Endothelial cell of umbilical vein (primary cell): ENCODE measurements at regions not wholly inside any gene's neighbourhood (a gene's known extent, or its start where the extent isn't known, plus 50 kb on each side); places are given as distances from the start of the nearest gene placed in this dataset.

Experiments
- BruUV-seq: library from RNA; stranded (reverse); fragments of 400-500 nt; replicated peaks from 2 replicates; lab custom pipeline; 2021; lab: Mats Ljungman, UMichigan
- CTCF ChIA-PET: fragments of 300-600, 350-600 bp; sonication (Branson Sonifier 250); formaldehyde crosslinking; loops from one replicate; lab custom pipeline; 2021; ENCODE audit warnings: antibody characterized with exemption, inconsistent platforms; lab: Charles Lee
- POLR2A ChIA-PET: fragments of 300-600, 350-600 bp; sonication (Branson Sonifier 250); formaldehyde crosslinking; loops from one replicate; lab custom pipeline; 2021; ENCODE audit warnings: antibody characterized with exemption, inconsistent platforms; lab: Charles Lee
- DNase-seq: peaks from one replicate; pipeline ENCODE4 v3.0.0-alpha.2; 2011; ENCODE audit warnings: low read depth, low spot score
- FAIRE-seq: peaks from 2 replicates; lab custom pipeline; 2011; peaks lifted over from hg19 to GRCh38; lab: Jason Lieb, UNC
- H2AFZ ChIP-seq: 2 replicates; pipeline ENCODE4 v1.6.0; 2012; ENCODE audit warnings: low read depth, low read length, control low read depth, inconsistent platforms
- H3K27ac ChIP-seq: 2 replicates; pipeline ENCODE4 v1.5.1; 2011; ENCODE audit warnings: low read depth, mild to moderate bottlenecking, control low read depth, low read length, moderate library complexity; ENCODE audit not compliant: insufficient read depth
- H3K27me3 ChIP-seq, 2 experiments: 2 replicates each; pipeline versions ENCODE4 v1.6.0 to v1.6.1; 2011; ENCODE audit warnings: low read length in 2 of 2, mixed read lengths in 1 of 2; ENCODE audit not compliant: control insufficient read depth in 2 of 2, insufficient read depth in 2 of 2
- H3K36me3 ChIP-seq, 2 experiments: 2 replicates in 1 of 2; 3 replicates in 1 of 2; pipeline ENCODE4 v1.5.1; 2011; ENCODE audit warnings: low read length in 2 of 2, mild to moderate bottlenecking in 1 of 2, moderate library complexity in 1 of 2; ENCODE audit not compliant: control insufficient read depth in 2 of 2, insufficient read depth in 2 of 2; ENCODE audit errors: extremely low read depth in 1 of 2
- H3K4me1 ChIP-seq: 3 replicates; pipeline ENCODE4 v1.5.1; 2011; ENCODE audit warnings: mild to moderate bottlenecking, low read length; ENCODE audit not compliant: control insufficient read depth, insufficient read depth; ENCODE audit errors: extremely low read depth
- H3K4me2 ChIP-seq: 2 replicates; pipeline ENCODE4 v1.6.1; 2011; ENCODE audit warnings: low read length, control low read depth, mixed read lengths; ENCODE audit not compliant: insufficient read depth
- H3K4me3 ChIP-seq, 3 experiments: fragments of 200-600 bp in 1 of 3; sonication (generic), shearing (Covaris generic) in 1 of 3; replicated peaks in 1 of 3; 2 replicates each; pipeline ENCODE4 v1.5.1; 2011 to 2016; ENCODE audit warnings: control low read depth in 3 of 3, low read length in 3 of 3, mild to moderate bottlenecking in 2 of 3, inconsistent platforms in 1 of 3, low read depth in 1 of 3, moderate library complexity in 1 of 3; ENCODE audit not compliant: insufficient read depth in 1 of 3
- H3K79me2 ChIP-seq: 2 replicates; pipeline ENCODE4 v1.6.0; 2012; ENCODE audit warnings: low read length, inconsistent platforms; ENCODE audit not compliant: control insufficient read depth, insufficient read depth
- H3K9ac ChIP-seq: replicated peaks from 2 replicates; pipeline ENCODE3; 2011; ENCODE audit warnings: low read length, control low read depth; ENCODE audit not compliant: insufficient read depth; ENCODE audit errors: extremely low read depth
- H3K9me1 ChIP-seq: replicated peaks from 3 replicates; pipeline ENCODE4 v1.6.0; 2011; ENCODE audit warnings: mild to moderate bottlenecking, low read length; ENCODE audit not compliant: control insufficient read depth, insufficient read depth; ENCODE audit errors: extremely low read depth
- H3K9me3 ChIP-seq: replicated peaks from 2 replicates; pipeline ENCODE4 v1.5.1; 2012; ENCODE audit warnings: low read length, inconsistent platforms; ENCODE audit not compliant: control insufficient read depth, insufficient read depth
- H4K20me1 ChIP-seq: replicated peaks from 2 replicates; pipeline ENCODE3; 2011; ENCODE audit warnings: mild to moderate bottlenecking, low read length; ENCODE audit not compliant: control insufficient read depth, insufficient read depth; ENCODE audit errors: extremely low read depth
- EZH2 ChIP-seq: IDR thresholded peaks from 2 replicates; pipeline ENCODE4 v1.6.1; 2012; ENCODE audit warnings: borderline replicate concordance, low read depth, mild to moderate bottlenecking, moderate library complexity, low read length, inconsistent platforms; ENCODE audit not compliant: severe bottlenecking
- FOS ChIP-seq: IDR thresholded peaks from 2 replicates; pipeline ENCODE4 v1.6.1; 2011; ENCODE audit warnings: mild to moderate bottlenecking, low read length, moderate library complexity, borderline replicate concordance; ENCODE audit not compliant: insufficient read depth
- GATA2 ChIP-seq: IDR thresholded peaks from 2 replicates; pipeline ENCODE4 v1.7.0; 2011; ENCODE audit warnings: low read depth, mild to moderate bottlenecking, moderate library complexity, mixed read lengths, low read length; ENCODE audit not compliant: insufficient read length, insufficient read depth
- JUN ChIP-seq: IDR thresholded peaks from 2 replicates; pipeline ENCODE4 v1.6.1; 2011; ENCODE audit warnings: borderline replicate concordance, low read depth; ENCODE audit not compliant: insufficient read length, insufficient read depth
- MYC ChIP-seq: IDR thresholded peaks from one replicate; pipeline ENCODE4 v1.6.1; 2011; ENCODE audit warnings: mild to moderate bottlenecking, low read depth, low read length
- POLR2A ChIP-seq: IDR thresholded peaks from 2 replicates; pipeline ENCODE4 v1.6.1; 2012; ENCODE audit warnings: low read depth, mild to moderate bottlenecking, control low read depth, low read length
- POLR2AphosphoS5 ChIP-seq: IDR thresholded peaks from 2 replicates; pipeline ENCODE4 v1.6.1; 2012; ENCODE audit warnings: low read depth, mild to moderate bottlenecking, control low read depth, low read length, moderate library complexity; ENCODE audit not compliant: insufficient read depth
- dilution Hi-C: fragments of 300-500 bp; cut with MboI; formaldehyde crosslinking; loops from one replicate; pipeline ENCODE4 v1.15.0; 2019; ENCODE audit warnings: low sequenced_read_pairs; ENCODE audit not compliant: extremely low pct_ligation_motif_present
- intact Hi-C: fragments of 100-400 bp; cut with micrococcal nuclease; formaldehyde crosslinking; loops from one replicate; pipeline ENCODE4 v1.10.0; 2022
- TF ChIP-seq, protein P1 (sequence below): IDR thresholded peaks from 2 replicates; pipeline ENCODE4 v1.6.1; 2011; ENCODE audit not compliant: insufficient read depth, insufficient read length
- TF ChIP-seq, protein P2 (sequence below), 2 donors: IDR thresholded peaks; 1 replicate in 1 of 2; 2 replicates in 1 of 2; pipeline ENCODE4 v1.5.1; 2011; ENCODE audit warnings: low read length in 2 of 2, mild to moderate bottlenecking in 2 of 2, moderate library complexity in 2 of 2, control low read depth in 1 of 2, inconsistent platforms in 1 of 2, low read depth in 1 of 2; ENCODE audit not compliant: insufficient read depth in 1 of 2; ENCODE audit errors: extremely low read depth in 1 of 2

DNA sequence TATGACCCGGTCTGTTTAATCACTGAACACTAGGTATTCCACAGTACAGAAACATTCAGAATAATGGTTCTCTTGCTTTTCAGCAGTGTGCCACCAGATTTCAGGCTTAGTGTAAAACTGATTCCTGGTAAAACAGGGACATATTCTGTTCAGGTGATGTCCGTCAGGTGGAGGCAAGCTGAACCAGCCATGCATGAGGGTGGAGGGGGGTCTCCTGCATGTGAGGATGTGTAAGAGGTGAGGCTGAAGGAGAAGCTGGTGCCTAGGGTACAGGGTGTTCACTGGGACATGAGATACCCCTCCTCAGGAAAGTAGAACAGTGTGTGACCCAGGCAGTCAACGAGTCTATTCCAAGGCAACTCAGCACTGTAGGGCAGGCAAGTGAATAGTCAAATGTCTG is 563.9 kb downstream of the BNC2 start:
- TF ChIP-seq FOS (no peak), MYC (no peak), POLR2AphosphoS5 (no peak), JUN (no peak), POLR2A (no peak), EZH2 (no peak), GATA2 (no peak)
- TF ChIP-seq, protein P1, sequence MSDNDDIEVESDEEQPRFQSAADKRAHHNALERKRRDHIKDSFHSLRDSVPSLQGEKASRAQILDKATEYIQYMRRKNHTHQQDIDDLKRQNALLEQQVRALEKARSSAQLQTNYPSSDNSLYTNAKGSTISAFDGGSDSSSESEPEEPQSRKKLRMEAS: no peak
- TF ChIP-seq, protein P2, sequence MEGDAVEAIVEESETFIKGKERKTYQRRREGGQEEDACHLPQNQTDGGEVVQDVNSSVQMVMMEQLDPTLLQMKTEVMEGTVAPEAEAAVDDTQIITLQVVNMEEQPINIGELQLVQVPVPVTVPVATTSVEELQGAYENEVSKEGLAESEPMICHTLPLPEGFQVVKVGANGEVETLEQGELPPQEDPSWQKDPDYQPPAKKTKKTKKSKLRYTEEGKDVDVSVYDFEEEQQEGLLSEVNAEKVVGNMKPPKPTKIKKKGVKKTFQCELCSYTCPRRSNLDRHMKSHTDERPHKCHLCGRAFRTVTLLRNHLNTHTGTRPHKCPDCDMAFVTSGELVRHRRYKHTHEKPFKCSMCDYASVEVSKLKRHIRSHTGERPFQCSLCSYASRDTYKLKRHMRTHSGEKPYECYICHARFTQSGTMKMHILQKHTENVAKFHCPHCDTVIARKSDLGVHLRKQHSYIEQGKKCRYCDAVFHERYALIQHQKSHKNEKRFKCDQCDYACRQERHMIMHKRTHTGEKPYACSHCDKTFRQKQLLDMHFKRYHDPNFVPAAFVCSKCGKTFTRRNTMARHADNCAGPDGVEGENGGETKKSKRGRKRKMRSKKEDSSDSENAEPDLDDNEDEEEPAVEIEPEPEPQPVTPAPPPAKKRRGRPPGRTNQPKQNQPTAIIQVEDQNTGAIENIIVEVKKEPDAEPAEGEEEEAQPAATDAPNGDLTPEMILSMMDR (IDR thresholded peaks at IDR 0.05; ENCODE audit: extremely low read depth in 1 of 2, insufficient read depth in 1 of 2, low read depth in 1 of 2, low read length in 2 of 2): no peak
- H2AFZ ChIP-seq: no peak overlapping the region
- no peak for DNase-seq
- no peaks in the 10 kb centered on the region for H3K9me3 ChIP-seq
- H3K9me1 ChIP-seq: no peaks in the 10 kb centered on the region
- intact Hi-C loops: no loop called here
- no peaks in the 10 kb centered on the region for H4K20me1 ChIP-seq
- no peak for FAIRE-seq
- H3K4me1 ChIP-seq: no peaks in the 10 kb centered on the region
- dilution Hi-C loops: no loop called here
- H3K4me2 ChIP-seq: no peak overlapping the region
- H3K4me3 ChIP-seq: no peak overlapping the region
- BruUV-seq: no TSS peak
- no peak overlapping the region for H3K9ac ChIP-seq
- H3K27me3 ChIP-seq: peaks cover 2 to 22% of the 10 kb centered on the region in 2 experiments
- ChIA-PET CTCF (interaction anchor here (1.4 kb wide), 1 partner anchor 20 kb away, joined by 3 read pairs; no protein-coding TSS in a partner anchor), POLR2A (no interaction called here)
- no peaks in the 10 kb centered on the region for H3K36me3 ChIP-seq
- H3K79me2 ChIP-seq: no peaks in the 10 kb centered on the region
- H3K27ac ChIP-seq: no peak overlapping the region
